NCI-H2107 treated with DMSO at 0.1 percent for 48 hours (cell line): ENCODE measurements at regions not wholly inside any gene's neighbourhood (a gene's known extent, or its start where the extent isn't known, plus 50 kb on each side); places are given as distances from the start of the nearest gene placed in this dataset.

Source experiments
- DNase-seq: peaks from one replicate; lab custom pipeline; 2025; ENCODE audit not compliant: unreplicated experiment; lab: John Stamatoyannopoulos, UW

DNA sequence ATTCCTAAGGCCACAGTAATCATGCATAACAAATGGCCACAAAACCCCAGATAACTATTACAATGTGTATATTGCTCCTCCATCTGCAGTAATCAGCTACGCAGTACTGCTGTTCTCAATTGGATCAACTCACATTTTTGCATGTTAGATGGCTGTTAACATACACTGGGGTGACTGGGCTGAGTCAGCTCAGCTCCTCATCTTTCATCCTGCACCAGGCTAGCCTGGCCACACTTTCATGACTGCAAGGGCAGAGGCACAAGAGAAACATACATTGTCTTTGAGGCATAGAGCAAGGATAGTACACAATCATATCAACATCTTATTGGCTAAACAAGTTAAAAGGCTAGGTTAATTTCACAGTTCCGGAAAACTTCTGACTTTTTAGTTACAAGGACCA is 306.6 kb downstream of the SLC6A15 start:
- no peak for DNase-seq

GRCh38 chr12:84604551-84604950 is 308.0 kb downstream of the SLC6A15 start:
- DNase-seq, result no peak

DNA sequence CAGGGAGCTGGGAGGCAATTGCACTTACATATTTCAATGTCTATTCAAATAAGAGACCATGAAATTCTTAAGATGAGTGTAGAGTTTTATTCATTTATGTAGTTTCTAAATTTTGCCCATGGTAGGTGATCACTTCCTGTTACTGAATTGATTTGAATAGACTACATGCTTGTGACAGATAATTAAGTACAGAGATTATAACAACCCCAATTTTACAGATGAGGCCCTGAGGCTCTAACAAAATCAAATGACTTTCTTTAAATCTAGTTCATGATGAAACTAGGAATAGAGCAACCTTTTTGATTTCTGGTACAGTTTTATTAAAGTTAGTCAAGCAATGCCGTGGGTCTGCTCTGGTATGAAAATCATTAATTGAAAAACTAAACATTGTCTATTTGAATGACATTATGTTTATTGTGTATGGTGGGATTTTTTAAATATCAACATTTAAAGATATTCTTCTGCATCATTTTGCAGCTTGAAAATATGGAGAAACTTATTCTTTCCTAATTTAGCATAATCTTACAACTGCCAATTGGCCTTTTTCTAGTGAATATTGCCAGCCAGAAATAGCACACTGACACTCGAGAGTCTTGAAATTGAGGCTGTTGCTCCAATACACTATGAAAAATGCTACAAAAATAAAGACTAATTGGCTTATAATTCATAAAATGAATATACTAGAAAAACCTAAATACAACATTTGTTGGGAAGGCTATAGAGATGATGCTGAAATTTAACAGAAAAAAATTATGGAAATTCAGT is 308.9 kb downstream of the SLC6A15 start:
- DNase-seq, result no peak

DNA sequence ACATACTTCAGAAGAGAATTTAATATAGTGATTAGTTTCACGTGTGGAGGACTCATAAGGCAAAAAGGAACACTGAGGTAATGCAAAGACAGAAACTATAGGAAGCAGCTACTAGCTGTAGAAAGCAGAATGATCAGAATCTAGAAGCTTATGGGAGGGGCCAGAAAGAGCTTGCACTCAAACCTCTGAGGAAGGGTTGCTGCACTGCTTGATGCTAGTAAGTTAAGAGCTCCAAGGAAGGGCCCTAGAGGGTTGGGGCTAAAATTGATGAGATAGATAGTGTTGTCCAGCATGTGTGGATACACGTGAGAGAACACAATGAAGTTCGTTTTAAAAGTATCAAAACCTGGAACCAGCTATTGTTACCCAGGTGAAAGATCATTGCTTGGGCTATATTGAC is 311.1 kb downstream of the SLC6A15 start:
- no peak for DNase-seq

DNA sequence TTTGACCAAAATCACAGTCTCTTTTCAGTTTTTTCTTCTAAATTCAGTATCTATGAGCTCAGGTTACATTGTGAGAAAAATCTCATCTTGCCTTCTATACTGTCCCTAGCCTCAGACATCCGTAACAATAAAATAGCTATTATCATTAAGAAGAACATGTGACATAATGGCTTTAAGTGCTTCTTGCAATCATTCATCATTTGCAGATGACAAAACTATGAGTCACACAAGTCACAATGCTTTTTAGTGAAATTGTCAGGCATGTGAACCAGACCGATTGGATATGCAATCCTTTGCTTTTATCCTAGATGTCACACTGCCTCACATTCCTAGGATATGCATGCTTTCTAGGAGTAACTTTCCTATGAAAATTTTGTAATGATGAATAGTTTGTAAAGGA is 313.1 kb downstream of the SLC6A15 start:
- no peak for DNase-seq

- DNase-seq, result no peak
Measured at GRCh38 chr12:84596266-84596665, 316.3 kb downstream of the SLC6A15 start.

GRCh38 chr12:84594157-84594556 is 318.4 kb downstream of the SLC6A15 start:
- no peak for DNase-seq

GRCh38 chr12:84585776-84586395 is 326.7 kb downstream of the SLC6A15 start:
- DNase-seq, result no peak

DNA sequence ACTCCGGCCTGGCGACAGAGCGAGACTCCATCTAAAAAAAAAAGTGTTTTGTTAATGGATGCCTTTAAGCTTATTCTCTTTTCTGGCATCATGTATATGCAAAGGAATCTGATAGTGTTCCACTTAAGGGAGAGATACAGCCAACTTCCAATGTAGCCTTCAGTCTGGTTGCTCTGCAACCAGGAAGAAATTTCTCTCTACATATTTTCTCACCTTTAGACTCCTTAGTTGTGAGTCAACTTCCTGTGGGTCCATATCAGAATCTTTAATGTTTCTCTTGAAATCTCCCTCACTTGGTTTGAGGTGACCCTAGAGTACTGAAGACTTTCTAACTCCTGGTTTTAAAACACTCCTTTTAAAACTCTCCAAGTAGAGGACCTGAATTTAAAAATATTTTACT is 340.4 kb downstream of the SLC6A15 start:
- no peak for DNase-seq

DNA sequence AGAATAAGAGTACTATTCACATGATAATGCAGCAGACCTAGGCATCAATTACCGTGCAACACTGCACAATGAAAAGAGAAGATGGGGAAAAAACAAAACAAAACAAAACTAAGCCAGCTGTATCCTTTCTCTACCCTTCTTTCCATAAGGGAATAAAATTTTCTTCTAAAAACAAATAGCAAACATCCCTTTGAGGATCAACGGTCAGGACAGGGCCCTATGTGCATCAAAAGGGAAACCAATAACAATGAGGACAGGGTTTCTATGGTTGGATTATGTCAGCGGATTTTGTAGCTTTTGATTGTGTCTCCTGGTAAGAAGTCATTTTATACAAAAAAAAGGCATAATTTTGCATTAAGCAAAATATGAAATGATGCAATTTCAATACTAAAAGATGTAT is 350.3 kb downstream of the SLC6A15 start:
- no peak for DNase-seq

DNA sequence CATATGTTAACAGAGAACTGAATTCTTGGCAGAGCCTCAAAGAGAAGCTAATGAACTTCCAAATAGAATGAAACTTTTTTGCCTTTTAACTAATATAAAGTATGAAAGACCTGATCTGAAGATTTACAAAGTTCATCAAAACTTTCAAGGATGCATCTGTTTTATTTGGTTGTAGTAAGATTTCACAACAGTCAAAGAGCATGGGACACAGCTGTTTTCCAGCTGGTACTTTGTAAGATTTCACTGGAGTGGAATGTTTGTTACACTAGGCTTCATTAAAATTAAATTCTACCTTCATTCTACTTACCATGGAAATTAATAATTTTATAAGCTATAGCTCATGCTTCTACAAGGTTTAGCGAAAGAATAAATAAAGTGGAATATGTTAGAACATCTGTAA is 351.2 kb downstream of the SLC6A15 start:
- DNase-seq, result no peak

- no peak for DNase-seq
Measured at GRCh38 chr12:84554199-84554723, 358.3 kb downstream of the SLC6A15 start.

DNA sequence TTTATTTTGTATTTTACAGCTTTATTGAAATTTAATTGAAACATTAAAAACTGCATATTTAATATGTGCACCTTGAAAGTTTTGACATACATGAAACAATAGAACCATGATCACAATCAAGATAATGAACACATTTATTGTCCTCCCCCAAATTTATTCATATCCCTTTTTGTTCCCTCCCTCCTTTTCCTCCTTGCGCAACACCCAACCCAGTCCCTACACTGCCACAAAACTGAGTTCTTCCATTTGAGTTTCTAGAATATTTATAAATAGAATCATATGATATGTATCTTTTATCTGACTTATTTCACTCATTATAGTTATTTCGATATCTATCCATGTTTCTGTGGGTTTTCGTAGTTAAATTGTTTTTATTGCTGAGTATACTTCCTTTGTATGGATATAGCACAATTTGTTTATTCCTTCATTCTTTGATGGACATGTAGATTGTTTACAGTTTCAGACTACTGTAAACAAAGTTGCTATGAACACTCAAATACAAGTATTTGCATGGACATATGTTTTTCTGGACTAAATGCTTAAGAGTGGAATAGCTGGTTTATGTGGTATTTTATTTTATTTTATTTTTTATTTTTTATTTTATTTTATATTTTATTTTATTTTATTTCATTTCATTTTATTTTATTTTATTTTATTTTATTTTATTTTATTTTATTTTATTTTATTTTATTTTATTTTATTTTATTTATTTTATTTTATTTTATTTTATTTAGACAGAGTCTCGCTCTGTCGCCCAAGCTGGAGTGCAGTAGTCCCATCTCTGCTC is 359.1 kb downstream of the SLC6A15 start:
- no peak for DNase-seq

DNA sequence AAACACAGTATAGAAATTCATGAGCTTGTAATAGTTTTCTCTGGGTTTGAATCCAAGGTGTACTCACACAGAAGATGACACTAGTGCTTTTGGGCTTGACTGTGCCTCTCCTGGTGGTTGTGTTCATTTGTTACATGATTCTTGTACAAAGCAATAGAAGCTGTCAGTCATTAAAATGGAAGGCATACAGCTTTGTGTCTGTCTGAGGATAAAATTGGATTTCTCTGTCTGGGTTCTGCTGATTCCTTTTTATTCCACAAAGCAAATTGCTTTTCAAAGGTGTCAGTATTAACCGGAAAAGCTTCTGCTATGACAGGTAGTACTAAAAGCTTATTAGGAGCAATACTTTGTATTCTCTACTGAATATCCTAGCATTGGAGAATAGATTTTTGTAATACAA is 361.2 kb downstream of the SLC6A15 start:
- DNase-seq, result no peak

DNA sequence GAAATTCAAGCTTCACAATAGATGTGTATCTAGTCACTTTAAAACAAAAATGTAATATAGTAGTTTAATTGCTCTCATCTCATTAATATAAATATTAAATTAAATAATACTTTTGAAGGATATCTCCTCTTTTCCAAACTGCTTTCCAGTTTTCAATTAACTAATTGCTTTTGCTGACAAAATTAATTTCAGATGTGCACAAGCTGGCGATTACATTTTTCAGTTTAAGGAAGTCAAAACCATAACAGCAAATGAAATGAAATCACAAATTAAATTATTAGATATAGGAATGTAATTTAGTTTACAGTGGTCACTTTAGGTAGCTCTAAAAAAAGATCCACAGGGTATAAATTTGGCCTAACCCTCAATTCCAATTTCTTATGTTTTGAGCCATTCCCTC is 362.1 kb downstream of the SLC6A15 start:
- DNase-seq, result no peak

GRCh38 chr12:84542289-84542688 is 370.3 kb downstream of the SLC6A15 start:
- no peak for DNase-seq

DNA sequence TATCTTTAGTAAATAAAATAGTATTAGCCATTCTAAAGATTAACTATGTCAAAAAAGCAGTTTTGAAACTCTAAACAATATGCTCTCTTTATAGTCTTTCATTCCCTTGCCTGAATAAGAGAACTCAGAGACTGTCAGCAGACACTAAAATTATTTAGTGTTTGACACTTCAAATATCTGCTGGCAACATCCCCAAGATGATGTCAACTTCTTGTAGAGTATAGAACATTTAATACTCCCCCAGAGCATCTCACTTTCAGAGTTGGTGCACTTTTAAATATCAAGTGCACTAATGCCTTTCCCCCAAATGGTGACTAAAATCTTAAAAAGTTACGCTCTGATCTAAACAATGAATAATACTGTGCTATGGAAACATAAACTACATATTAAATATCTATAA is 374.9 kb downstream of the SLC6A15 start:
- DNase-seq, result no peak

DNA sequence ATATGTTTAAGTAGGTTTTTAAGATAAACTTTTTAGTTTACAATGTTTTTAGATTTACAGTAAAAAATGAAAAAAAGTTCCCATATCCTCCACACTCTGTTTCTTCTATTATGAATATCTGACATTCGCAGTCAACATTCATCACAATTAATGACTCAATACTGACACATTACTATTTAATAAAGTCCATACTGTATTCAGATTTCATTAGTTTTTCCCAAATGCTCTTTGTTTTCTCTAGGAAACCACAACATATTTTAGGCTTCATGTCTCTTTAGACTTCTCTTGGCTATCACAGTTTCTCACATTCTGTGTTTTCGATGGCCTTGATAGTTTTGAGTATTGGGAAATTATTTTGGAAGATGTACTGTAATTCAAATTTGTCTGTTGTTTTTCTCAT is 399.8 kb downstream of the SLC6A15 start:
- no peak for DNase-seq

- no peak for DNase-seq
Measured at GRCh38 chr12:84508851-84509260, 403.7 kb downstream of the SLC6A15 start.

GRCh38 chr12:84507956-84508850 is 404.4 kb downstream of the SLC6A15 start:
- DNase-seq, result peak; percentile 30

DNA sequence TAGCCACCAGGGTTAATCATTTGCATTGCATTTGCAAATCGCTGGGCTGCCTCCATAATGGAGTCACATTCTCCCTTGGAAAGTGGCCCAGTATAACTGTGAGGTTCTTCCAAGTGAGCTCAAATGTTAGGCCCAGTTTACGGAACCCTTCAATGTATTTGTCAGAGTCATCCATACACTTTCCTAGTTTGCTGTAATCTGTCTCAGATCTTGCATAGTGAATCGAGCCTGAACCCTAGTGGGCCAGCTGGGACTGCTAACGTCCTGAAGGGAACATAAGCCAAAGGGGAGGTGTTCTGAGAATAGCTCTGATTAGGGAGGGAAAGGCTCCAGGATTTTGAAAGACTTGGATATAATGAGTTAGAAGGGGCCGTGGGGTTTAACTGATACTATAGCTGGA is 406.3 kb downstream of the SLC6A15 start:
- no peak for DNase-seq
